KBM-7 (cell line): ENCODE measurements at regions not wholly inside any gene's neighbourhood (a gene's known extent, or its start where the extent isn't known, plus 50 kb on each side); places are given as distances from the start of the nearest gene placed in this dataset.
"Not testable (repeated sequence)": the region's sequence is repeated elsewhere in the genome, so short reads cannot be mapped to it uniquely, and the experiment has no call there.

Experiments used
- DNase-seq: peaks from one replicate; pipeline ENCODE4 v3.0.0-alpha.2; 2015
- in situ Hi-C: fragments of 300-500 bp; cut with MboI; formaldehyde crosslinking; loops from 2 replicates; pipeline ENCODE4 v1.14.3; 2020; ENCODE audit warnings: low sequenced_read_pairs, low pct_unique_long_range_greater_than_20kb, mixed read lengths

DNA sequence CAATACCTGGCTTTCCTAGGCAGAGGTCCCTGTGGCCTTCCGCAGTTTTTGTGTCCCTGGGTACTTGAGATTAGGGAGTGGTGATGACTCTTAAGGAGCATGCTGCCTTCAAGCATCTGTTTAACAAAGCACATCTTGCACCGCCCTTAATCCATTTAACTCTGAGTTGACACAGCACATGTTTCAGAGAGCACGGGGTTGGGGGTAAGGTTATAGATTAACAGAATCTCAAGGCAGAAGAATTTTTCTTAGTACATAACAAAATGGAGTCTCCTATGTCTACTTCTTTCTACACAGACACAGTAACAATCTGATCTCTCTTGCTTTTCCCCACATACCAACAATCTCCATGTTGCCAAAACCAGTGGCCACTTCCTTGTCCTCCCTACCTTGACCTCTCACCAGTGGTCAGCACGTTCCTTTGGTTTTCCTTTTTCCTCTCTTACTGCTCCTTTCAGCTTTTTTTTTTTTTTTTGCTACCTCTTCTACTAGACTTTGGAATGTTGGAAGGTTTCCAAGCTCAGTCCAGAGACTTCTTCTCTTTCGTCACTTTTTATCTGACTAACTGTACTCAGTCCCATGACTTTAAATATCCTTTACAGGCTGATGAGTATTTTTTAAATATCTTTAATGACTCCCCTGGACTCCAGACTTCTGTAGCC is 395.3 kb downstream of the ATP23 start:
- in situ Hi-C loops, DNase-seq: not testable (repeated sequence)

GRCh38 chr12:58337539-58337938 is 396.2 kb downstream of the ATP23 start:
- DNase-seq, in situ Hi-C loops: not testable (repeated sequence)

DNA sequence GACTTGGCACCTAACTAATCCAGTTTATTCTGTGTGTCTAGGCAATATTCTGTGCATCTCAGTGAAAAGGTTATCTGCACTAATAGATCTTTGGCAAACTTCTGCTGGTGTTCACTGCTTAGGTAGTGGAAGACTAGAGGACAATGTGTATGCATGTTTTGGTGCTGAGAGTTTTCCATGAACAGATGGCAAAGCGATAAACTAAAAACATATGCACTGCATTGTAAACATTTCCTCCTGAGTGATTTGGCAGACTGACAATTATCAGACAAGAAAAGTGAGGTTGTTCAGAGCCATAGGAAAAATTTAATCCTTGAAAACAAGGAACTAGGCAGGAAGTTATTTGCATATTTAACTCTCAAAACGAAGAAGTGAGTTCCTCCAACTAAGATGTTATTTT is 400.4 kb downstream of the ATP23 start:
- DNase-seq, result no peak
- in situ Hi-C loops, result no loop called here

DNA sequence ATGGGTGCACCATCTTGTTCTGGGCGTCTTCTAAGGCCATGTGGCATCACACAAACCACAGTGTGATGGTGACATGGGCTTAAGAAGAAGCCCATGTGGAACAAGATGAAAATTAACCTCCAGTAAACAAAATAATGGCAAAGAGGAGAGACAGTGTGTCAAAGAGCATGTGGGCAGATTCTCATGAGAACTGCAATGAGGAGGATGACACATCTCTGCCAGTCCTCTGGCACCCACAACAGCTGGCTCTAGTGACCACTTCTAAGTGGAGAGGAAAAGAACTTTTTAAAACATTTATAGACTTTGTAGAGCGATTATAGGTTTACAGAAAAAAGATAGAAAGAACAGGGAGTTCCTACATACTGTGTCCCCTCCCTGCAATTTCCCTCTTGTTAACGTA is 401.4 kb downstream of the ATP23 start:
- in situ Hi-C loops, result no loop called here
- no peak for DNase-seq

- in situ Hi-C loops, result no loop called here
- DNase-seq, result peak; percentile 38
These were observed 404.8 kb downstream of the ATP23 start for GRCh38 chr12:58346032-58346632.

GRCh38 chr12:58347188-58347587 is 405.8 kb downstream of the ATP23 start:
- in situ Hi-C loops, result no loop called here

DNA sequence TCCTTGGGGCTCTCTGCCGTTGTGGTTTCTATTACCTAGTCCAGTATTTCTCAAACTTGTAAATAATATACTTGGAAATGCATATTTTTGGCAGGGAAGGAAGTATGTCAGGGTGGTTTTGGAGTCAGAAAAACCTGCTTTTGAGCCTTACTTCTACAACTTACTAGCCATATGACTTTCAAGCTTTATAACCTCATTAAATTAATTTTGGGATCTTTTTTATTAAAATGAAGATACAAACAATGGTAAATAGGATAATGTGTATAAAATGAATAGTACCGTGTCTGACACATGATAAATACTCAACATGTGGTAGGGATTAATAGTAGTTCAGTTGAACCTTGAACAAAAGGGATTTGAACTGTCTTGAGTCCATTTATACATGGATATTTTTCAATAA is 406.3 kb downstream of the ATP23 start:
- no peak for DNase-seq
- in situ Hi-C loops, result no loop called here

More at GRCh38 chr12:58347188-58347587, 405.8 kb downstream of the ATP23 start:
- no peak for DNase-seq

DNA sequence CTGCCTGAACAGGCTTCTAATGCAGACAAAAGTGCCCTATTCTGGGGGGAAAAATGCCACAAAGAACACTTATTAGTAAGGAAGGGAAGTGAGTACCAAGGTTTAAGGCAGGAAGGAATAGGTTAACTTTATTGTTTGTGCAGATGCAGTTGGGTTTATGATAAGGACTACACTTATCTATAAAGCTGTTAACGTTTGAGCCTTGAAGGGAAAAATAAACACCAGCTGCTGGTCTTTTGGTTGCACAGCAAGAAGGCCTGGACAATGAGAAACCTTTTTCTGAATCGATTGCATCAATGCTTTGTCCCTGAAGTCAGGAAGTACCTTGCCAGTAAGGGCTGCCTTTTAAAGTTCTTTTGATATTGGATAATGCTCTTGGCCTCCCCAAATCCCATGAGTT is 407.8 kb downstream of the ATP23 start:
- in situ Hi-C loops, result no loop called here
- DNase-seq, result no peak

DNA sequence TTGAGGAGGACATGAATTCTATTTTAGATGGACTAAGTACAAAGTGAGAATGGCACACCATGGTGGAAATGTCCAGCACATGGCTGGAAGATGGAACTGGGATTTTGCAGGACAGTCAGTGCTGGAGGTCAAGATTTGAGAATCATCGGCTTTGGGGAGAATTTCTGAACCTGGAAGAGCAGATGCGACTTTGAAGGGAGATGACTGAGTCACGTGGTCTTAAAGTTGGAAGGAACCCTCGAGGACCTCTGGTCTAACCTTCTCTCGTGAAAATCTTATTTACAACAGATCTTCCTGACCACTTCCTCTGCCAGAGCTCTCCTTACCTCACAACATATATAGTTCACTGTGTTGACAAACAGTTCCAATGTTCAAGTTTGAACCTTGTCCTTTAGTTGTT is 415.4 kb downstream of the ATP23 start:
- in situ Hi-C loops, result no loop called here
- no peak for DNase-seq

GRCh38 chr12:58357511-58357910 is 416.1 kb downstream of the ATP23 start:
- in situ Hi-C loops, result no loop called here

DNA sequence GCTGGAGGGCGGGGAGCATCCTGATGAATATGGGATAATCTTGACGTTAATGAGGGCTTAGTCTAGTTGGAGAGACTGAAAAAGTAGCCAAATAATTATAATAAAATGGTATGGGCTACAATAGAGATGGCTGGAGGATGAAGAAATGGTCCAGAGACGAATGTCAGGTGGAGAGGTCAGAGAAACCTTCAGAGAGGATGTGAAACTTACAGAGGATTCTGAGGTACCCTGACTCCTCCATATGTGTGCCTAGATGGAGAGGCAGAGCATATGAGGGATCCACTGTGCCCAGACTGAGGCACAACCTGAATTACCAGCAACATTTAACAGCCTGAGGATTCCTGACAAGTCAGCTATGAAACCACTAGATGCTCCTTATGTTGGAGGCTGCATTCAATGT is 417.0 kb downstream of the ATP23 start:
- in situ Hi-C loops, result no loop called here
- no peak for DNase-seq

More at GRCh38 chr12:58357511-58357910, 416.1 kb downstream of the ATP23 start:
- no peak for DNase-seq

DNA sequence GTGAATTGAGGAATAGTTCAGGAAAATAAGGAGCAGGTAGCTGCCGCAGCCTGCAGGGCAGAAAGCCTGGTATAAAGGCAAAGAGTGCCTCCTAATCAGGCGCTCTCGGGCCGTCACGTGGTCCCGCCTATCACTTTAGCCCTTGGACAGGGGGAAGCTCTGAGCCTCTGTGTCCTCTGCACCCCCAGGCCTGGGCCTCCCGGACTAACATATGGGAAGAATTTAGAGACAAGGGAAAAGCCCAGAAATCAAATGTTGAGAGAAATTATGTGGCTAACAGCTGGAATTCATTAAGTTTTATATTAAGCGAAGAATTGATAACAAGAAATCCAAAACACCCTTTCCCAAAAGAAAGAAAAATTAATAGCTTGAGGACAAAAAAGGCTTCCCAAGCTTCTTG is 417.7 kb downstream of the ATP23 start:
- in situ Hi-C loops, result no loop called here
- no peak for DNase-seq

DNA sequence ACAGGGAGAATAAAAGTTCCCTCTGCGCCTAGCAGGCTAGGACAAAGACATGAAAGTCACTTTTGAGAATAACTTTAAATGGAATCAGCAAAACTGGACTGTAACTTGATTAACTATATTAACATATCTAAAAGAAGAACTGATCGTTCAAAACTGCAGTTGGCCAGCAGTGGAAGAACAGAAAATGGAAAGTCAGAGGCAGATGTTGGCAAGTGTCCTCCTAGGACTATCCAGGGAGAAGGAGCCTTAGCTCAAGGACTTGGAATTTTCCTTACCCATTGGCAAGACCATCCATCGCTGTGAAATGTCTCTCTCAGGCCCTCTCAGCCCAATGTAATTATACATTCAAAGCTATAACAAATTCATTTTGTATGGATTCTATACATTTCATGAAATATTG is 419.7 kb downstream of the ATP23 start:
- no peak for DNase-seq
- in situ Hi-C loops, result no loop called here

DNA sequence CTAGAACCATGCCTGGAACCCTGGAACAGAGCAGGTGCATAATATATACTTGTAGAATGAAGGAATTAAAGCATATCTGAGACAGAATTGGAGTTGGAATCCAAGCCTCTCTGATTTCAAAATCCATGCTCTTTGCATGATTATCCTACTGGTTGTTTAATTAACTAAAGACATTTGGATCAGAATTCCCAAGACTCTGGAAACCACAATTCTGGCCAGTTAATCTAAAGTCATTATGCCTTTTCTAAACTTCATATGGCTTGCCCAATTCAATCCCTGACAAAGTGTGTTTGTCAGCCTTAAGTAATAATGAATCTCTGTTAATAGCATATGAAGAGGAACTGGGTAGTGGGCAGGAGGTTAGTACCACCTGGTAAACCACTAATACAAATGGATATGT is 422.6 kb downstream of the ATP23 start:
- in situ Hi-C loops, result no loop called here
- DNase-seq, result no peak

- no peak for DNase-seq
These were observed 423.2 kb downstream of the ATP23 start for GRCh38 chr12:58364389-58365086.

GRCh38 chr12:58365087-58365390 is 423.7 kb downstream of the ATP23 start:
- no peak for DNase-seq
- in situ Hi-C loops, result no loop called here

More at GRCh38 chr12:58364389-58365086, 423.2 kb downstream of the ATP23 start:
- in situ Hi-C loops, result no loop called here

GRCh38 chr12:58367041-58367440 is 425.7 kb downstream of the ATP23 start:
- in situ Hi-C loops, result no loop called here
- no peak for DNase-seq

- no peak for DNase-seq
- in situ Hi-C loops, result no loop called here
These were observed 426.6 kb downstream of the ATP23 start for GRCh38 chr12:58368001-58368400.

DNA sequence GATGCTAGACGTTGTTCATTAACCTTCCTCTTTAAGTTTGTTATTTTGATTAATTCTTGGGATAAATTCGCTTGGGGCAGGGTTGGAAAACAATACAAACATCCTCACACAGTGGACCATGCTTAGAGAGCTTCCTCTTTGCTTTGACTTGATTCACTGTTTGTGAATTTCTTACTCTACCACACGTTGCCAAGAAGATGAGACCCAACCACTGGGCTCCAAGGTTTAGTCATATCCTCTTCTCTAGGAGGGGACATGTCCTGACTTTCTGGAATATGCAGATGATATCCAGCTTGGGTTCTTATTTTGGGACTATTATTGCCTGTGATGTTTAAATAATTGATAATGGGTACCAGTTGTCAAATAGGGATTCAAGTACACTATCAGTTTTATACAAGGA is 428.2 kb downstream of the ATP23 start:
- in situ Hi-C loops, result no loop called here
- DNase-seq, result no peak

DNA sequence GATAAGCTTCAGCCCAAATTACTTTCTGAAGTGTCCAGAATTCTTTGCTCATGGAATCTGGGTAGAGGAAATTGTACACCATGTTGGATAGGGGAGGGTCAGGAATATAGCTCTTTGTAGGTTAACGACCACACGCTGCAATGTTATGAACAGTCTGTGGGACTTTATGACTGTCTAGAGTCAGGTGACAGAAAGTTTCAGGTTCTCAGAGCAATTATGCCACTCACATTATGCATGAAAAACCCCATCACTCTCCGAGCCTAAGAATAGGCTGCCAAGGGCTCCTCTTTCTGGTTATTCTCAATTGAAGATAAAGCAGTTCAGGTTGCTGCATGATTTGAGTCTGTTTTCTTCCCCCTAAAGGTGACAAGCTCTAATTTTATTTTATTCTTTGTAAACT is 430.9 kb downstream of the ATP23 start:
- DNase-seq, result no peak
- in situ Hi-C loops, result no loop called here

- in situ Hi-C loops, result no loop called here
- no peak for DNase-seq
These were observed 436.7 kb downstream of the ATP23 start for GRCh38 chr12:58378028-58378427.
